GM18519 (cell line): ENCODE measurements at regions not wholly inside any gene's neighbourhood (a gene's known extent, or its start where the extent isn't known, plus 50 kb on each side); places are given as distances from the start of the nearest gene placed in this dataset.

ENCODE experiments used
- ATAC-seq: cut with Tn5 transposase; IDR thresholded peaks from one replicate; pipeline ENCODE4 v1.9.1; 2021; ENCODE audit warnings: mild to moderate bottlenecking, moderate library complexity; ENCODE audit not compliant: unreplicated experiment, low FRiP score

GRCh38 chr10:31720546-31720945 lies 208.1 kb downstream of the ARHGAP12 start:
- ATAC-seq, result no peak

GRCh38 chr10:31709476-31709875 lies 219.2 kb downstream of the ARHGAP12 start:
- no peak for ATAC-seq

DNA sequence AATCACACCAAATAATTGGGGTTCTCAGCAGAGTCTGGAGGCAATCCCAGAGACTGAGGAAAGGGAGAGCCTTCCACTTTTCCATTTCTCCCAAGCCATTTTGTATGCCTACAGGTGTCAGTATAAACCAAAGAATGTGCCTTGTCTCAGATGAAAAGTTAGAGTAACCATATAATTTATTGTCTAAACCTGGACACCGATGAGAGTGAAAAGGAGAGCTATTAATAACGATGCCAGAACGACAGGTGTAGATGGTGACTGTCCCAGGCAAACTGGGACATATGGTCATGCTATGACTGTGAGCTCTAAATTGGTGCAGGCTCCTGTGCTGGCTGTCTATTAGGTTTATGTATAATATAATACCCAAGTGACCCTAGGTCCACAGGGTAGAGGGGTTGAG lies 219.6 kb downstream of the ARHGAP12 start:
- ATAC-seq, result no peak

DNA sequence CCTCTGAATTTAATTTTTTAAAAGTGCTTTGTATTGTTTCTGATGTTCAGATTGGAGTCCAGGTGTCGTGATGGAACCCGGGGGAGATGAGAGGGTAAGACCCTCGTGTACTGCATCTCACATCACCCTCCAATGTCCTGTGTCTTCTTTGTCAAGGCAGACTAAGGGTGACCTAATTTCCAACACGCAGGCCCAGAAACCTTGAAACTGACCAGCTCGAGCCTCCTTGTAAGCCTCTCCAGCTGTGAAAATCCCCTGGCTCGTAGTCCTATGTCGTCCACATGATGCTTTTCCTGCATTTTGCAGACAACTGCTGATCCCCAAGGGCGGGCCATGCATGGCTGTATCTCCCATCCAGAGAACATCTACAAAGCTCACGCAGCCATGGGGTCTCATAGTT lies 220.2 kb downstream of the ARHGAP12 start:
- no peak for ATAC-seq

DNA sequence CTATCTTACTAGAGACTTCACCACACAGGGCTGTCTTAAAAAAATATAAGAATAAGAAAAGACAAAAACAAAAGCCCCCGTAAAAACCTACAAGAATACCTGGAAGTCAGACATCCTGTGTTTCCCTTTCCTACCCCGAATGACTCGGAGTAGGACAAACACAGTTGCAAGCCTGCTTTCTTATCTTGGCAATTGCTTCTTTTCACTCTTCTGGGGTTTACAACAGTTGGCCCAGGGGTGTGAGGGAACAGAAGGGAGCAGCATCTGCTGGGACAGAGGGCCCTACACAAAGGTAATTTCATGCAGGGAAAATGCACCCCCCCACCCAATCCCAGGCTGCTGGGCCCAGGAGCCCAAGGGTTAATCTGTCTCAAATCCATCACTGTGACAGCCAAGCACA lies 220.6 kb downstream of the ARHGAP12 start:
- no peak for ATAC-seq

DNA sequence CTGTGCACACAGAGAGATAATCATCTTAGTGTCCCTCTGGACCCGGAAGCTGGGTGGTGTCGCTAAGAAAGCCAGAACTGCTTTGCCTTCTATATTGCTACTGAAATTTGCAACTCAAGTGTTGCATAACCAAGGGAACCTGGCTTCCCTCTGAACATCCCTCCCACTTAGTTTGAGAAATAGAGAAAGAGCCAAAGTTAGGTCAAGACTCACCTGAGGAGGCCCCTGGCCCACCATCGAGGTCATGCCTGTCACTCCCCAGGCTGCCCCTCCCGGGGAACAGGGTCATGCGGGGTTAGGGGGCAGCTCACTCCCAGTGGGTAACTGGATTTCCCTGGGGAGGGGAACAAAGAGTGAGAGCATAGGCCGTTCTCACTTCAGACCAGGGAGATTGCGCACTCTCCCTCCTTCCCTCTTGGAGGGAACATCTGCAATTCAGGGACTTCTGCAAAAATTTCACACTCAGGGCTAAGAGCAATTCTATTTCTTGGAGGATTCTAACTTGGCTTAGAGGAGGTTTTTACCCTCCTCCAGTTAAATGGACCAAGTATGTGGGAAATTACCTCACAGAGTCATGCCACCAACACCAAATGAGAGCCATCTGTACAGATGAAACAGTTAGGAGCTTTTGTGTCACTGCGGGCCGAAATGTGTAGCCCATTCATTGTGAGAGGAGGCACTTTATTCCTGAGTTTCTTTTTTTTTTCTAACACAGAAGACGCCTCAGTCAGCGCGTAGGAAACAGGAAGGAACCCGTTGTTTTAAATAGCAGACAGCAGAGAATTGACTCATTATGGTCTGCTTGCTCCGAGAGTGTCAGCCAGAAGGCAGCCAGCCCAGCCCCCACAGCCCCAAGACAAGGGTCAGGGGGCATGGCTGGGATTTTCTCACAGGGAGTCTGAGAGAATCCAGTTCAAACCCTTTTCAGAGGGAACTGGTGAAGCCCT lies 221.3 kb downstream of the ARHGAP12 start:
- ATAC-seq, result peak; percentile 86

- no peak for ATAC-seq
These were observed 222.1 kb downstream of the ARHGAP12 start for GRCh38 chr10:31706464-31707092.

GRCh38 chr10:31705136-31705535 lies 223.5 kb downstream of the ARHGAP12 start:
- no peak for ATAC-seq

- ATAC-seq, result no peak
These were observed 224.4 kb downstream of the ARHGAP12 start for GRCh38 chr10:31704195-31704594.

GRCh38 chr10:31702954-31703353 lies 225.7 kb downstream of the ARHGAP12 start:
- no peak for ATAC-seq

GRCh38 chr10:31702005-31702404 lies 226.6 kb downstream of the ARHGAP12 start:
- no peak for ATAC-seq

DNA sequence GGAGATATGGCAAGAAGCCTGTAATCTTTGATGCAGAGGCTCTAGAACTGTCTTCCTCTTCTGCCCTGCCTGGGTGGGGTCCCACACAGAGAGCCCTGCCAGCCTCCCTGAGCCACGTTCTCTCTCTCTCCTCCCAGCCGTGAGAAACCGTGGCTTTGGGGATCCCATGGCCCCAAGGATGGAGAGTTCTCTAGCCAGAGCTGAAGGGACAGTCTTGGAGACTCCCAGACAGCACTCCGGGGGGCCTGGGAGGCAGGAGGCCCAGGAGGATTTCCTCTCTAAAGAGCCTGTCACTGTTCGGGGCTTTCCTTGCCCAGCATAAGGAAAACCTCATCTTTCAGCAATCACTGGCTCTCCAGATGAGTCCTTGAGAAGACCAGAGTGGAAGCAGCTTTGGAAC lies 227.1 kb downstream of the ARHGAP12 start:
- ATAC-seq, result no peak

DNA sequence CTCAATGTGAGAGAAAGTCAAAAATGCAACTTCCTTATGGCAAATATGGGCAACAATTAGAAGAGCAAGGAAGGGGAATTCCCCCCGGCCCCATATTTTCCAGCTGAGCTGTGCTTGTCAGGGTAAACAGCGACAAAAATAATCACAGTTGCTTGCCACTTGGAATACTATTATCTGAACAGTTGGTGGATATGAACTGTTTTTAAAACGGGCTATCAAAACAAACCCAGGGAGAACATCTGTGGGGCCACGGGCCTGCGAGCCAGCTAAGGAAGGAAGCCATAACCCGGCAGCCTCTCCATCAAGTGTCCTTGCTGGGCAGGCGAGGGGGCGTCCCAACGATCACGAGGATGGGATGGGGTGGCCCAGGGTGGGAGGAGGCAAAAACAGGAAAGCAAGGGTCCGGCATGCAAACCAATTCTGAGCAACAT lies 228.4 kb downstream of the ARHGAP12 start:
- no peak for ATAC-seq

DNA sequence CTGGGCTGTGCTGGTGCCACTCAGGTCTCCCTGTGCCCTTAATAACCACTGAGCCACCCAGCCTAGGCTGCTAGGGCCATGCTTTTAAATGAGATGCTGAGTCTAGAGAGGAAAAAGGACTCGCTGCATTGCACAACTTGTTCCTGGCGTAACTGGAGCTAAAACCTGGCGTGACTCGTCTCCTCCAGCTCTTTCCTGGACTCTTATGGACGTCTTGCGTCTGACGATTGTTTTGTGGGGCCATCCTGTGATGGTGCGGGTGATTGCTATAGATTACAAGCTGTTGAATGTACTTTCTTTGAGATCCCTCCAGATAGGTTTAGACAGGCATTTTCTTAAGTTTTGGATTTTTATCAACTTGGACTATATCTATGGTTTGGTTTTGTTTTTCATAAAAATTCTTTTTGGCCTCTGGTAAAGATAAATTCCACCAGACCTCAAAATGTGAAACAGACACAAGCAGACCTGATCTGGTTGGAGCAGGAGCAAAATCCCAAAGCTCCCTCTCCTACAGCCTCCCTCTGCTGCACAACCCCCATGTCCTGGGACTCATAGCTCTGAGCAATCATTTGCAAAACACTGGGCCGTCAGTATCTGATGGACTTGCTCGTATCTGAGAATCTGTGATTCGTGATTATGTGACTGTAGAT lies 230.3 kb downstream of the ARHGAP12 start:
- no peak for ATAC-seq

DNA sequence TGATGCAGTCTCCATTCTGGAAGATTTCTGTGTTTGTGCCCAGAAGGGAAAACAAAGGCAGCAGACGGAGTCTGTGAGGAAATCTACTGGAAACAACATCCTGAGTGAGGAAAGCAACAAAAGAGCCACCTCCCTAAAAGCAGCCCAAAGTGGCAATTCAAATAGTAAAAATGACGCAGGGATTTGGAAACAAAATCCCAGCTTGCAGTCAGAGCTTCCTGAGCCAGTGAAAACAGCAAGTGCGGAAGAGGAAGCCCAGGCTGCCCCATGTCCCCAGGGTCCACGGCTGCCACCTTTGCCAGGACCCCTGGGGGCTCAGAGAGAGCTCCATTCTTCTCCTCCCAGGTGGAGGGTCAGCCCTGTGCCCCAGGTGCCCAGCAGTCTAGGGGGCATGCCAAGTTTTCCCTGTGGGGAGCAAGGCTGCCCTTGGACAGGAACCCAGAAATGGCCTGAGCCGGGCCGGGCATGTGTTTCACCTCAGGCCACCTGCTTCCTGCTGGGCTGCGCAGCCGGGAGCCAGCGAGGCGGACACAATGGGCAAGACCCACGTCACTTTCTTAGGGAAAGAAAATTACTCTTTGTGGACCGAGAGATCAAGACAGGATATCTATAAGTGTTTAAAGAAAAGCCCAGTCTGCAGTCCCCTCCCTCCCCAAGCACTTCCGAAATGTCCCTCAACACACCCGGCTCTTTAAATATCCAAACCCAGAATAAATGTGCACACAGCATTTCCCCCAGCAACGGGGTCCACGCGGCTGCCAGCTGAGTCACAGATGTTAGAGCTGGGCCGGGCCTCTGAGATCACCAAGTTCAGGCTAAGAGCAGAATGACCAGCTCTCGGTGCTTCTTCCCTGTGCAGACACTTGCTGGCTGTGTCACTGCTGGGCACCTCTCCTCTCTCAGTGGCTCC lies 231.1 kb downstream of the ARHGAP12 start:
- ATAC-seq, result no peak

DNA sequence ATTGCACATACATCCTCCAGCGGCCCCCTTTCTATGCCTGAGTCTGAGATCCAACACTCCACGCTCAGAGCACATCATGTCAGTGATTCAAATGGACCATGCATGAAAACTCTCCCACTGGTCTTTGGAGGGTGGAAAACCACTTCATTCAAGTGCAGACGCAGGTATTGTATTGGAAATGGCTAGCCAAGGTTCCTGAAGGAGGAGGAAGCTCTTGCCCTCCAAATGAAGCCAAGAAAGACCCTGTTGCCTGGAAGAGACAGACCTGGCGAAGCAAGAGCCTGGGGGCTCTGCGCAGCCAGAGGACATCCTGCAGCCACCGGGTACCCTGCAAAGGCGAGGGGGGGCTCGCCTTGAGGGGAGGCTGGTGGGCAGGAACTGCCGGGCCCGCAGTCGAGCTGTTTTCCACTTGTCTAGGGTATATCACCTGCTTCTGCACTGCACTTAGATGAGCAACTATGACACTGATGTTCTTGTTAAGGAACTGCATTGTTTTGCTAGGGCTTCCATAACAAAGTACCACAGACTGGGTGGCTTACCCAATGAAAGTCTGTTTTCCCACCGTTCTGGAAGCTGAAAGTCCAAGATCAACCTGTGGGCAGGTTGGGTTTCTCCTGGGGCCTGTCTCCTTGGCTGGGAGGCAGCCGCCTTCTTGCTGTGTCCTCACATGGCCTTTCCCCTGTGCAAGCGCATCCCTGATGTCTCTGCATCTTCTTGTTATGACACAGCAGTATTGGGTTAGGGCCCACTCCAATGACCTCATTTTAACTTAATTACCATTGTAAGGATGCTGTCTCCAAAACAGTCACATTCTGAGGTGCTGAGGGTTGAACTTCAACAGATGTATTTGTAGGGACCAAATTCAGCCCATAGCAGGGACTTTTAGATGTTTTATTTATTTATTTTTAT lies 233.4 kb downstream of the ARHGAP12 start:
- no peak for ATAC-seq

- ATAC-seq, result no peak
These were observed 234.4 kb downstream of the ARHGAP12 start for GRCh38 chr10:31694126-31694685.

GRCh38 chr10:31693491-31693890 lies 235.1 kb downstream of the ARHGAP12 start:
- no peak for ATAC-seq

DNA sequence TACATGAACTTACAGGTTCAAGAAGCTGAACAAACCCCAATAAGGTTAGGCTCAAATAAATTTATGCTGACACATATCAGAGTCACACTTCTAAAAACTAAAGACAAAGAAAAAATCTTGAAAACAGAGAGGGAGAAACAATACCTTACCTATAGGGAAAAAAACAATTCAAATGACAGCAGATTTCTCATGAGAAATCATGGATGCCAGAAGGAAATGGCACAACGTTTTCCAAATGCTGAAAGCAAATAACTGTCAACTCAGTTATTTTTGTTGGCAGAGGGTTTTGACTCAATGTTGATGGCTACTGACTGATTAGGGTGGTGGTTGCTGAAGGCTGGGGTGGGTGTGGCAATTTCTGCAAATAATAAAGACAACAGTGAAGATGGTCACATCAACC lies 239.4 kb downstream of the ARHGAP12 start:
- ATAC-seq, result no peak
